Muscle of leg (tissue), 3 donors: ENCODE measurements at regions not wholly inside any gene's neighbourhood (a gene's known extent, or its start where the extent isn't known, plus 50 kb on each side); places are given as distances from the start of the nearest gene placed in this dataset.
"Not testable (repeated sequence)": the region's sequence is repeated elsewhere in the genome, so short reads cannot be mapped to it uniquely, and the experiment has no call there.

Source experiments
- DNase-seq: peaks from one replicate; pipeline ENCODE4 v3.0.0; 2013
- H3K27ac ChIP-seq: one replicate; pipeline ENCODE4 v1.5.1; 2013; ENCODE audit warnings: mild to moderate bottlenecking, low read length, control low read depth
- H3K27me3 ChIP-seq: one replicate; pipeline ENCODE4 v1.6.1; 2013; ENCODE audit warnings: low read length; ENCODE audit not compliant: control insufficient read depth, insufficient read depth
- H3K36me3 ChIP-seq: one replicate; pipeline ENCODE4 v1.6.1; 2013; ENCODE audit warnings: low read length; ENCODE audit not compliant: control insufficient read depth, insufficient read depth
- H3K4me1 ChIP-seq: one replicate; pipeline ENCODE4 v1.6.1; 2013; ENCODE audit warnings: low read length; ENCODE audit not compliant: control insufficient read depth, insufficient read depth
- H3K4me3 ChIP-seq: one replicate; pipeline ENCODE4 v1.5.1; 2013; ENCODE audit warnings: low read length, control low read depth
- H3K9me3 ChIP-seq: replicated peaks from 2 replicates; pipeline ENCODE4 v1.6.1; 2013; ENCODE audit warnings: low read depth, low read length; ENCODE audit not compliant: control insufficient read depth
- WGBS: methylation state at CpG from one replicate; pipeline ENCODE4 v1.1.5; 2013; ENCODE audit warnings: missing lambda C conversion rate; ENCODE audit not compliant: insufficient coverage; 5-methylcytosine and 5-hydroxymethylcytosine counted together

DNA sequence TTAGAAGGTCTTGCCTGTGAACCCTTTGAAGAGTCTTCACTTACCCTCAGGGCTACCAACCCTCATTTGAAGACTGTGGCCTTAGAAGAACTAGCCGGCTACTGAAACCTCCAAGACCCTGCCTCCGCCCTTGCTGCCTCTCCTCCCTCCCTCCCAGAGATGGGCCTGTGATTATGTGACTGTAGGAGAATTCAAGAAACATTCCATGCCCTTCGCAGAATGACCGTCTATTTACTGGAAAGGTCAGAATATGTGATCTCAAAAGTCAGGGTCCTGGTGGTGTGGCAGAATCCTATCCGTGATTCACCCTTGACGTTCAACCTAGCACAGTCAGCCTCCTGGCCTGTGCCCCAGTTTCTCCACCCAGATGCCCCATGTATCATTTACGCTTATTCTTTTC is 109.6 kb downstream of the CTNND1 start:
- Histone ChIP-seq H3K36me3 (no peaks in the 10 kb centered on the region), H3K4me3 (no peak overlapping the region), H3K27ac (no peak overlapping the region), H3K9me3 (no peaks in the 10 kb centered on the region), H3K27me3 (no peaks in the 10 kb centered on the region), H3K4me1 (no peaks in the 10 kb centered on the region)
- DNase-seq: no peak
- 75% methylated on average over 2 of the region's 7 CpGs for WGBS

DNA sequence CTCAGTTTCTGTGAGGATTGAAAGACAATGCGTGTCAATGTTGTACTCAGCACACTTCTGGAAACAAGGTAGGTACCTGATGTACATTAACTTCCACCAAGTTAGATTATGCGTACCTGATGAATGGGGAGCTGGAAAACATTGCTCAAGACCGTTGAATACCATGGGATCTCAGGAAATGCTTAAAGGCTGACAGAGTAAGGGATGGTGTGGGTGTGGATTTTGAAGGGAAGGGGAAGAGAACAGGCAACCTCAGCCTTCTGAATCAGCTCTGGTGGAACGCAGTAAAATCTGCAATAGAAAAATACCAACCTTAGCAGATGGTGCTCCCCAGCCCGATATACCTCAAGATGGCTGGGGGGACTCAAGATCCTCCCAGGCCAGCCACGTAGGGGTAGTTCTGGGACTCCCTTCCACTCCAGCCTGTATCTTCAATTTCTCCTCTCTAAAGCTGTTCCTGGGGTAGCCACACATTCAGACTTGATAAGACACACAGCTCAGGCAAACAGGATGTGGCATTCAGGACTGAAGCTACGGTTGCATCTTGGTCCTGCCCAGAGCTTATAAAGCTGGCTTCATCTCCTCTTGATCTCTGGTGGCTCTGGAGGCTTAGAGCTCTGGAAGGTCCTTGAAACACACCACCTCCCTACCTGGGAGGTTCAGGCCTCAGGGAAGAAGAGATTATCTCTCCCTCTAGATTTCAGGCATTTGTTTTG is 111.8 kb downstream of the CTNND1 start:
- no peak overlapping the region for H3K4me3 ChIP-seq
- no peaks in the 10 kb centered on the region for H3K9me3 ChIP-seq
- DNase-seq: no peak
- WGBS: 77% methylated on average over 5 of the region's 7 CpGs
- H3K36me3 ChIP-seq: no peaks in the 10 kb centered on the region
- H3K27ac ChIP-seq: no peak overlapping the region
- H3K27me3 ChIP-seq: no peaks in the 10 kb centered on the region
- no peaks in the 10 kb centered on the region for H3K4me1 ChIP-seq

DNA sequence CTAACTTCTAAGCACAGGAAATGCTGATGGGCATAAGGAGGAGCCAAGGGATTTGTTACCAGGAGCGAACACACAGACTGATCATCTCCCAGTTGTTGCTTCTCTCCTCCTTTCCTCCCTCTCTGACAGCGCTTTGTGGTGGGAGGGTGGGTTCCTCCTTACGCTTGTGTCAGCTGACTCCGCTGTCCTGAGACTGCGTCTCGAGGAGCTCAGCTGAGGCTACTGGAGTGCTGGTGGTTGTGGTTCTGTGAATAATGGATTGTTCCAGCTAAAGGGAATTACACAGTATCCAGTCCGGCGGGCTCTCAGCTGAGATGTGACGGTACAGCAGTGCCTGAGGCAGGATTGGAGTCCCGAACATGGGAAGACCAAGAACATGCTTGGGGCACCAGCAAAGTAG is 113.4 kb downstream of the CTNND1 start:
- no peaks in the 10 kb centered on the region for H3K4me1 ChIP-seq
- H3K9me3 ChIP-seq: no peaks in the 10 kb centered on the region
- 62% methylated on average over 4 of the region's 10 CpGs for WGBS
- DNase-seq: no peak
- no peaks in the 10 kb centered on the region for H3K36me3 ChIP-seq
- no peak overlapping the region for H3K4me3 ChIP-seq
- H3K27me3 ChIP-seq: no peaks in the 10 kb centered on the region
- no peak overlapping the region for H3K27ac ChIP-seq

DNA sequence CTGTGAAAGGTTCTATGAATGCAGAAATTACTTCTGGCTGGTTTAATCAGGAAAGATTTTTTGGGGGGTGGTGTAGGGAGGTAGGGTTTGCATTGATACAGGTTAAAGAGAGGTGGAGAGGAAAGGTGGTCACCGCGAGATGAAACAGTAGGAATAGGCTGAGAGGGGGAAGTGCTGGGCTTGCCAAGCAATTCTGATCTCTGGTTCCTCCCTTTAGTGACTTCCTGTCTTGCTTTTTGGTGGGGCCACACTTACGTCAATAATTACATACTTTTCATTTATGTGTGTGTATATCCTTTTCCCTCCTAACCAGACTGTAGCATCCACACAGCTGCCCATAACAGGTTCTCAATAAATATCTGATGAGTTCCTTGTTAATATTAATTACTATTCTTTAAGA is 120.0 kb downstream of the CTNND1 start:
- Histone ChIP-seq H3K27me3 (no peaks in the 10 kb centered on the region), H3K36me3 (no peaks in the 10 kb centered on the region), H3K4me1 (no peaks in the 10 kb centered on the region), H3K4me3 (no peak overlapping the region), H3K27ac (no peak overlapping the region), H3K9me3 (no peaks in the 10 kb centered on the region)
- WGBS: no CpG with 5 or more reads among the region's 3 CpGs
- DNase-seq: no peak

DNA sequence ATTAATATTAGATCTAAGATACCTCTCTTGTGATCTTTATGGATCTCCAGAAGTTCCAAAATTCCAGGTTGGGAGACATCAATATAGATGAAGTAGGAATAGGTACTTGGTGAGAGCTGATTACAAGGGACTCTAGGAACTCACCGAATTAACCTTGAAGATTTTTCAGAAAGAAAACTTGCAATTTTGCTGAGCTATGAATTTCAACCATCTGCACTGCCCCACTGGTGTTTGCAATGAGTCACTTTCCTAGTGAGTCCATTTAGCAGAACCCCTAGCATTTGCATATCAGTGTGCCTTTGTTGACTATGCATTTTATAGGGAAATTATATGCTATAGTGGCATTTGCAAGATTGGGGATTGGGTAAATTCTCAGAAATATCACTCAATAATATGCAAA is 122.0 kb downstream of the CTNND1 start:
- Histone ChIP-seq H3K4me3 (no peak overlapping the region), H3K9me3 (no peaks in the 10 kb centered on the region), H3K36me3 (no peaks in the 10 kb centered on the region), H3K27me3 (no peaks in the 10 kb centered on the region), H3K27ac (no peak overlapping the region), H3K4me1 (no peaks in the 10 kb centered on the region)
- WGBS: no CpG with 5 or more reads among the region's 1 CpG
- DNase-seq: no peak

DNA sequence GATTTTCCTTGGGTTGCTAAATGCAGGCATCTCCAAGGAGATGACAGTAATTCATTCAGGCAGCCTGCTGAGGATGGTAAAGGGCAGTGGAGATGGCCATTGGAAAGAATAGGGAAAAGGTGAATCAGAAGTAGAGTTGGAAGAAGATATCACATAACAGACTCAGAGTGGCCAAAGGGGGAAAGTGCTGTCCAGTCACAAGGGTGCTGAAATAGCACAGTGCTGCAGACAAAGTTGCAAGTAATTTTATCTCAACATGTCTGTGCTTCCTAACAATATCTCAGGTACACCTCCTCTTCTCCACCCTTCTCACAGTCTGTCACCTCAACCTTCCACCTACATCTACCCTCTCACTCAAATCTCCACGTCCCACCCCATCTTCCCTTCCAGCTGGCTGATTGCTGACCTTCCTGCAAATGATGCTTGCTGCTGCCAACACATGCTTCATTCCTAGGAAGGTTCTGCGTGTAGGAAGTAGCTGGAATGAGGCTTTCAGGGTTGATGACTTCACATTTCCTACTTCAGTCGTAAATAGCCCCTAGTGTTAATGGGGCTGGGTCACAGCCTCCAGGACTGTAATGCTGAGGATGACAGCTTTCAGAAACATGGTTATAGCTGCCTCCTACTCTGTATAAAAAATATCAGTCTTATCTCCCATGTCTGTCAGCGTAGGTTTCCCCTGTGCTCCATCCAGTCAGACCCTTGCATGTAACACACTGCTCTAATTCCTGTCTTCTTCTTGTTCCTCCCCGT is 123.9 kb downstream of the CTNND1 start:
- H3K27me3 ChIP-seq: no peaks in the 10 kb centered on the region
- no peaks in the 10 kb centered on the region for H3K4me1 ChIP-seq
- H3K4me3 ChIP-seq: no peak overlapping the region
- no peak overlapping the region for H3K27ac ChIP-seq
- H3K36me3 ChIP-seq: no peaks in the 10 kb centered on the region
- 78% methylated on average over 1 of the region's 5 CpGs for WGBS
- peak; percentile 37 for DNase-seq
- no peaks in the 10 kb centered on the region for H3K9me3 ChIP-seq

DNA sequence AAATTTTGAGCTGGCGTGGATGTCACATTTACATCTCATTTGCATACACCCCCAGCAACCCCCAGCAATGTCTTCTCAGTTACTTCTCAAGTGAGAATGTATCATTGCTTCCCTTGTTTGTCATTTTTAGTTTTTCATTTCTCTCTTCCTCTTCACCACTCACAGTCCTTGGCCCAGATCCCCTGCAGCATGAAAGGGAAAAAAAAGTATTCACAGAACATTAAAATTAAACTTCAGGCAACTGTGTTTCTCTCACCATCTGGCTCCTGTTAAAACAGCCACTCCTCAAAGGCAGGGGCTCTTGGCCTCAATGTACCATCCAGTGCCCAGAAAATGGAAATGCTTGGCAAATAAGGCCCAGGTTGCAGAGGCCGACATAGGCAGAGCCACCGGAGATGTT is 126.8 kb downstream of the CTNND1 start:
- WGBS: 80% methylated on average over 3 of the region's 3 CpGs
- no peak overlapping the region for H3K4me3 ChIP-seq
- H3K27me3 ChIP-seq: no peaks in the 10 kb centered on the region

DNA sequence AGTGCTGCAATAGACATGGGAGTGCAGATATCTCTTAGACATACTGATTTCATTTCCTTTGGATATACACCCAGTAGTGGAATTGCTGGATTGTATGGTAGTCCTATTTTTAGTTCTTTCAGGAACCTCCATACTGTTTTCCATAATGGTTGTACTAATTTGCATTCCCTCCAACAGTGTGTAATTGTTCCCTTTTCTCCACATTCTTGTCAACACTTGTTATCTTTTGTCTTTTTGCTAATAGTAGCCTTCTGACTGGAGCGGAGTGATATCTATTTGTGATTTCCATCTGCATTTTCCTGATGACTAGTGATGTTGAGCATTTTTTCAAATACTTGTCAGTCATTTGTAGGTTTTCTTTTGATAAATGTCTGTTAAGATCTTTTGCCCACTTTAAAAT is 128.9 kb downstream of the CTNND1 start:
- no peak overlapping the region for H3K27ac ChIP-seq
- H3K9me3 ChIP-seq: no peaks in the 10 kb centered on the region
- H3K4me1 ChIP-seq: no peaks in the 10 kb centered on the region
- no peak overlapping the region for H3K4me3 ChIP-seq
- no peaks in the 10 kb centered on the region for H3K36me3 ChIP-seq
- H3K27me3 ChIP-seq: no peaks in the 10 kb centered on the region
- no CpG with 5 or more reads among the region's 1 CpG for WGBS
- DNase-seq: no peak

More for the DNA sequence above, 126.8 kb downstream of the CTNND1 start:
- H3K4me1 ChIP-seq: no peaks in the 10 kb centered on the region
- H3K36me3 ChIP-seq: no peaks in the 10 kb centered on the region
- H3K9me3 ChIP-seq: no peaks in the 10 kb centered on the region
- DNase-seq: no peak
- no peak overlapping the region for H3K27ac ChIP-seq

DNA sequence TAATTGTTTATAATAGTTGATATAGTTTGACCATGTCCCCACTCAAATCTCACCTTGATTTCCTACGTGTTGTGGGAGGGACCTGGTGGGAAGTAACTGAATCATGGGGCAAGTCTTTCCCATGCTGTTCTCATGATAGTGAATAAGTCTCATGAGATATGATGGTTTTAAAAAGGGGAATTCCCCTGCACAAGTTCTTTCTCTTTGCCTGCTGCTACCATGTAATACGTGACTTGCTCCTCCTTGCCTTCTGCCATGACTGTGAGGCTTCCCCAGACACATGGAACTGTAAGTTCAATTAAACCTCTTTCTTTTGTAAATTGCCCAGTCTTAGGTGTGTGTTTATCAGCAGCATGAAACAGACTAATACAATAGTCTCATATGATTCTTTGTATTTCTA is 130.5 kb upstream of the OR9Q1 start:
- WGBS: no CpG with 5 or more reads among the region's 2 CpGs
- not testable (repeated sequence) for H3K27ac ChIP-seq, H3K4me3 ChIP-seq, H3K4me1 ChIP-seq, H3K9me3 ChIP-seq, DNase-seq, H3K27me3 ChIP-seq, H3K36me3 ChIP-seq

DNA sequence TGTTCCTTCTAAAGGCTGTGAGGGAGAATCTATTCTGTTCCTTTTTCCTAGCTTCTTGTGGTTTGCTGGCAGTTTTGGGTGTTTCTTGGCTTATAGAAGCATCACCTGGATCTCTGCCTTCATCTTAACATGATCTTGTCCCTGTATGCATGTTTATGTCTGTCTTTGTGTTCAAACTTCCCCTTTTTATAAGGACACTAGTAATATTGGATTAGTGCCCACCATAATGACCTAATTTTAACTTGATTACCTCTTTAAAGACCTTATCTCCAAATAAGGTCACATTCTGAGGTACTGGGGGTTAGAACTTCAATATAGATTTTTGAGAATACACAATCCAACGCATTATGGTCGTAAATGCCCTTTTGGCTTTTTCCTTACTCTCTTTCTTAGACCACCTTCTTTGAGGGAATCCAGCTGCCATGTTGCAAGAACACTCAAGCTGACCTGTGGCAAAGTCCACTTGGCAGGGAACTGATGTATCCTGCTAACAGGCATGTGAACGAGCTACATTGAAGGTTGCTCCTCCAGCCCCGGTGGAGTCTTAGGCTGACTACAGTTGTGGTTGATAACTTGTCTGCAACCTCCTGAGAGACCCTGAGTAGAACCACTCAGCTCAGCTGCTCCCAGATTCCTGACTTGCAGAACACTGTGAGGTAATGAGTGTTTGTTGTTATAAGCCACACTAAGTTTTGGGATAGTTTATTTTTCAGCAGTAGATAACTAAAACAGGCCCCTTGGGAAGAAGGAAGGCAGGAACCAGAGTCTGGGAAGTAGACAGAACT is 127.1 kb upstream of the OR9Q1 start:
- H3K36me3 ChIP-seq: no peaks in the 10 kb centered on the region
- 74% methylated on average over 4 of the region's 4 CpGs for WGBS
- no peak for DNase-seq
- no peaks in the 10 kb centered on the region for H3K9me3 ChIP-seq
- no peaks in the 10 kb centered on the region for H3K27me3 ChIP-seq
- H3K4me3 ChIP-seq: no peak overlapping the region
- H3K27ac ChIP-seq: no peak overlapping the region
- H3K4me1 ChIP-seq: no peaks in the 10 kb centered on the region
